IMR-90 (cell line): ENCODE measurements at regions not wholly inside any gene's neighbourhood (a gene's known extent, or its start where the extent isn't known, plus 50 kb on each side); places are given as distances from the start of the nearest gene placed in this dataset.

Experiments used
- MAZ ChIP-seq: IDR thresholded peaks from 2 replicates; pipeline ENCODE4 v1.6.1; 2012; ENCODE audit warnings: low read depth, mild to moderate bottlenecking, low read length, improper control_type of control experiment, moderate library complexity, borderline replicate concordance
- MXI1 ChIP-seq: IDR thresholded peaks from 2 replicates; pipeline ENCODE4 v1.6.1; 2012; ENCODE audit warnings: low read depth, mild to moderate bottlenecking, low read length, moderate library complexity, borderline replicate concordance
- TF ChIP-seq, protein P1 (sequence below): conservative IDR thresholded peaks from 2 replicates; pipeline ENCODE4 v1.5.1; 2012; ENCODE audit warnings: mild to moderate bottlenecking, low read depth, low read length, improper control_type of control experiment

DNA sequence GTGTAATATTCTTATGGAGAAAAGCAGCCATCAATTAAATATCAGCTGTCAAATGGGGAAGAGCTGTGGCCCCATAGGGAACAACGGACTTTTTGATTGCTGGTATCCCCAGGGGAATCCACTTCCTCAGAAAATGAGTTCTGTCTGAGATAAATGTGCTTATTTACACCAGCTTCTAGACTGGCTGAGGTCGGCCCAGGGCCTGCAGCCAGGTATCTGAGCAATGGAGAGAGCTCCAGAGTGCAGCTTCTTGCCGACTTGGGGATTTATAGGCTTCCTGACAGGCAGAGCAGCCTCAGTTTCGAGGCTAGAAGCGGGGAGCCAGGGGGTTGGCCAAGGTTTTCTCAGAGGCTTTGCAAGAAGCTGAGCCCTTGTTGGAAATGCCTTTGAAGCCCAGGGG is 67.2 kb downstream of the MCFD2 start:
- TF ChIP-seq, protein P1, sequence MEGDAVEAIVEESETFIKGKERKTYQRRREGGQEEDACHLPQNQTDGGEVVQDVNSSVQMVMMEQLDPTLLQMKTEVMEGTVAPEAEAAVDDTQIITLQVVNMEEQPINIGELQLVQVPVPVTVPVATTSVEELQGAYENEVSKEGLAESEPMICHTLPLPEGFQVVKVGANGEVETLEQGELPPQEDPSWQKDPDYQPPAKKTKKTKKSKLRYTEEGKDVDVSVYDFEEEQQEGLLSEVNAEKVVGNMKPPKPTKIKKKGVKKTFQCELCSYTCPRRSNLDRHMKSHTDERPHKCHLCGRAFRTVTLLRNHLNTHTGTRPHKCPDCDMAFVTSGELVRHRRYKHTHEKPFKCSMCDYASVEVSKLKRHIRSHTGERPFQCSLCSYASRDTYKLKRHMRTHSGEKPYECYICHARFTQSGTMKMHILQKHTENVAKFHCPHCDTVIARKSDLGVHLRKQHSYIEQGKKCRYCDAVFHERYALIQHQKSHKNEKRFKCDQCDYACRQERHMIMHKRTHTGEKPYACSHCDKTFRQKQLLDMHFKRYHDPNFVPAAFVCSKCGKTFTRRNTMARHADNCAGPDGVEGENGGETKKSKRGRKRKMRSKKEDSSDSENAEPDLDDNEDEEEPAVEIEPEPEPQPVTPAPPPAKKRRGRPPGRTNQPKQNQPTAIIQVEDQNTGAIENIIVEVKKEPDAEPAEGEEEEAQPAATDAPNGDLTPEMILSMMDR: no peak
- no peak for TF ChIP-seq MAZ
- TF ChIP-seq MXI1: no peak
